Stimulated activated CD4-positive, alpha-beta T cell treated with anti-CD3 and anti-CD28 coated beads, TNF-alpha, amount 100 ng/mL, for 48 hours (primary cell): ENCODE measurements at regions not wholly inside any gene's neighbourhood (a gene's known extent, or its start where the extent isn't known, plus 50 kb on each side); places are given as distances from the start of the nearest gene placed in this dataset.

ENCODE experiments used
- DNase-seq, 3 donors: peaks; one replicate each; pipeline ENCODE4 v3.0.0-alpha.2; 2020; ENCODE audit warnings: low read depth in 3 of 3

DNA sequence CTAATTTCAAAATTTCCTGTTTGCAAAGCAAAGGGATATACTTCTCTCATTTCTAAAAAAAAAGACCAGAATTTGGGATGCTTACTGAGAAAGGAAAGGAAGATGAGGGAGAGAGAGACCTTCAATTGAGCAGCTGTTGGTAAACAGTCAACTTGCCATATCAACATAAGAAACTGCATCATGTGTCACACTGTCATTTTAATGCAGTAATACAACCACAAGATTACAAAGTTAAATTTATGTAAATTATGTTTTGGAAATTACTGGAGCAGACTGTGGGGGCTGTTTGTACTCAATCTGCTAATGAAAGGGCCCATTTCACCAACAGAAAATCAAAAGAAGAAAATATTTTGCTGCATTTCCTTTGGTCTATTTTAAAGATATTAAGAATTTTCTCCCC lies 370.4 kb upstream of the TMPO start:
- DNase-seq = no peak

DNA sequence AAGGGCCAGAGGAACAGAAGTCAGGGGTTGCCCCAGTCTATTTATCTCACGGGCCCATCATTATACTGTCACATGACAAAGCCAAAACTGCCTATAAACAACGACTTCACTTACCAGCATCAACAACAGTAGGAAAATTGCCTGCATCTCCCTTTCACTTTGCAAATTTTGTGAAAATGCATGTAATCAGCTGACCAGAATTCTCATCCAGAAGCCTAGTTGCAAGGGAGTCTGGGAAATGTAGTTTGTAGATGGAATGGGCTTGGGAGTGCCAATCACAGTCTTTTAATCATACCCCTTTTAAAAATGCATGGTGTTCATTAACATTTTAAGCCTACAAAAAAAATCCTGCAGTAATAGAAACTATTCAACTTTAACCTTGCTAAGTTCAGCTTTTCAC lies 369.3 kb upstream of the TMPO start:
- DNase-seq = no peak

DNA sequence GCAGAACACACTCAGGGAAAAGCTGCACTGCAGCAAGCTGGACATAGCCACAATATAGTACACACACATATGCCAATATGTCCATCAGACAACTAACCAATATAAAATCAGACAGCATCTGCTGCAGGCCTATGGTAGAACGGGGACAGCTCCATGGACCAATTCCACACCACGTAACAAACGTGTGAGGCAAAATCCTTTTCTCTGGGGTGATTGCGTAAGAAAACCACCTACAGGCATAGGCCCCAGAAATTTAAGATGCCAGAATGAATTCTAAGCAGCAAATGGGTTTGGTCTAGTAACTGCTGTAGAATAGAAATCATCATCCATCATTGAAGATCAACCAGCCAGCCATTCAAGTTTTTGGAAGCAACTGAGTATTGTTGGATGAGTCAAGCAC lies 368.9 kb upstream of the TMPO start:
- no peak for DNase-seq

DNA sequence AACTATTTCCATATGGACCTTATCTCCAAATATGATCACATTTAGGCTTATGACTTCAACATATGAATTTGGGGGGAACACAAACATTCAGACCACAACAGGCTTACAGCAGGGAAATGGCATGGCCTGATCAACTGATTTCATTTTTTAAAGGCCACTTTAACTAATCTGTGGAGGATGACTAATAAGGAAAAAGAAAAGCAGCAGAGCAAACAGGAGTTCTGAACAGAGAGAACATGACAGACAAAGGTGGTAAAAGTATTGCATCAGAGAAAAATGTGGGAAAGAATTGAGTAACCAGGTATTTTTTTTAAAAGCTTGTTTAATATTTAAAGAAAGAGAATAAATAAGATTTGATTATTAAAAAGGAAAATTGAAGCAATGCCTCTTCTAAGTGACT lies 366.1 kb upstream of the TMPO start:
- DNase-seq = no peak

DNA sequence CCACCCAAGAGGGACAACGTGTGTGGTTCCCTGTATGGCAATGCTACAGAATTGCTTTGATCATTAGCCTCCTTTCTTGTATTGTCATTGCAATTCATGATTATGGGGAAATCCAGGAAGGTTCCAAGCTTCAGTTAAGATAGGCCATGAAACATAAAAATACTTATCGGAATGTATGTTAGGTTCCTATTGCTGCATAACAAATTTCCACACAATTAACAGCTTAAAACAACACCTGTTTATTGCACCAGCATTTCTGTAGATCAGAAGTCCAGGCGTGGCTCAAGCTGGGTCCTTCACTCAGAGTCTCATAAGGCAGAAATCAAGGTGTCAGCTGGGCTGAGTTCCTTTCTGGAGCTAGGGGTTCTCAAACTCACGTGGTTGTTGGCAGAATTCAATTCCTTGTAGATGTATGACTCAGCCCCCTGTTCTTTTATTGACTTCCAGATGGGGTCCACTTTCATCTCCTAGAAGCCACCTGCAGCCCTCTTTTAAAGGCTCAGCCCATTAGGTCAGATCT lies 365.6 kb upstream of the TMPO start:
- no peak for DNase-seq

DNA sequence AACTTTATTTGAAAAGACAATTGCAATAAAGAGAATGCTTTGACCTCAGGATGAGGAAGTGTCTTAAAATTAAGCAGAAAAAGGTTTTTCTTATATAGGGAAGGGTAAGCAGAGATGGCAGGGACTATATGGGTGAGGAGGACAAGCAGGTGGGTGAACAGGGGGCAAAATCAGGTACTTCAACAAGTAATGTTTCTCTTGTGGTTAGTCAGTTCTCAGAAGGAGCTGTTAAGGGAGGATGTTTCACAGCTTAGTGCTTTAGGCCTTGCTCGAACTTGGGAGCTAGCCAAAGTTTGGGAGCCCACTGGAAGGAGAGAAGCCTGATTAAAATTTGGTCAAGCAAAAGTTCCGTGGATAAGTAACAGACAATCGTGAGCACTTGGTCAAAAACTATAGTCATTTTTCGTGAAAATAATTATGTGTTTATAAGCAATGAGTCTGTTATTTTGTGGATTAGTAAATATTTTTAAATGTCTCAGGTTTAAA lies 364.2 kb upstream of the TMPO start:
- DNase-seq = no peak

DNA sequence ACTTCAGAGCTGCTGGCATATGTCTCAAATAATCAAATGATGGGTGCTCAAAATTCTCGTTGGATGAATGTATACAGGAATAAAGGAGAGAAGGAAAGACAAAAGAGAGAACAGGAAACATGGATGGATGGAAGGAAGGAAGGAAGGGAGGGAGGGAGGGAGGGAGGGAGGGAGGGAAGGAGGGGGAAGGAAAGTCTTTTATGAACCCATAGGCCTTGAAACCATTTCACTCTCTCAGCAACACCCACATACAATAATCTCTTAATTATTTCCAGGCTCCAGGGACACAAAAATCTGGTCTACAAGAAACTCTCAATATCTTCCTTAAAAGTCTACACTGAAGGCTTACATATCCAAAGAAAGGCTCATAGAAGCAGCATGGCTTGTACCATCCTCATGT lies 363.4 kb upstream of the TMPO start:
- DNase-seq = no peak

DNA sequence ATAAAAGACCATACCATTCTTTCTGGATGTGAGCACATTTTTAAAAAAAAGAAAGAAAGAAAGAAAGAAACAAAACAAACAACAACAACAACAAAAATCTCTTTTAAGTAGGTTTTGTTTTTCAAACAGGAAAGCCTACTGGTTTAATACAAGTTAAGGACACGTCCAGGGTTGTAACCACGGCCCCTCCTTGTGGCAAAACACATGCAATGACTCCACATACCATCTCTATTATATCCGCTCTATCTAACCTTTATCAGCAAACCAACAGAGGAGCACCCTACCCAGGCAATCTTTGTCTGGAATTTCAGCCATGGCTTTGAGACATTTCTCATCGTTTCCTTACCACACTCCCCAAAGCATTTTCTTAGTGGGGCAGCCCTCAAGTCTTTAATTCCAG lies 360.5 kb upstream of the TMPO start:
- DNase-seq = no peak

DNA sequence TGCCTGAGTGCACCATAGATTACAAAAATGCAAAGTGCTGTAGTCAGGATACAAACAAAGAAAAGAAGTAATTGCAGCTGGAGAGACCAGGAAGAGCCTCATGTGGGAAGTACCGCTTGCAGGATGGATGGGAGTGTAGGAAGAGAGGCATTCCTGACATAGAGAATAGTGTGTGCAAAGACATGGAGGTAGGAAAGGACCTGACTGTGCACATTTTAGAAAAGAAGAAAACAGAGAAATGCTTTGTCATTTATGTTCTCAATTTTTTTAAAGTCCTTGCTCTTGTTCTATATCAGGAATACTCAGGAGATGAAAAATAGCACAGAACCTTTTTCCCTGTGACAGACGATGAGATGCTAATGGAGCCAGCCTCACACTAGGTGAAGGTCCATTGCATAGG lies 358.7 kb upstream of the TMPO start:
- no peak for DNase-seq

DNA sequence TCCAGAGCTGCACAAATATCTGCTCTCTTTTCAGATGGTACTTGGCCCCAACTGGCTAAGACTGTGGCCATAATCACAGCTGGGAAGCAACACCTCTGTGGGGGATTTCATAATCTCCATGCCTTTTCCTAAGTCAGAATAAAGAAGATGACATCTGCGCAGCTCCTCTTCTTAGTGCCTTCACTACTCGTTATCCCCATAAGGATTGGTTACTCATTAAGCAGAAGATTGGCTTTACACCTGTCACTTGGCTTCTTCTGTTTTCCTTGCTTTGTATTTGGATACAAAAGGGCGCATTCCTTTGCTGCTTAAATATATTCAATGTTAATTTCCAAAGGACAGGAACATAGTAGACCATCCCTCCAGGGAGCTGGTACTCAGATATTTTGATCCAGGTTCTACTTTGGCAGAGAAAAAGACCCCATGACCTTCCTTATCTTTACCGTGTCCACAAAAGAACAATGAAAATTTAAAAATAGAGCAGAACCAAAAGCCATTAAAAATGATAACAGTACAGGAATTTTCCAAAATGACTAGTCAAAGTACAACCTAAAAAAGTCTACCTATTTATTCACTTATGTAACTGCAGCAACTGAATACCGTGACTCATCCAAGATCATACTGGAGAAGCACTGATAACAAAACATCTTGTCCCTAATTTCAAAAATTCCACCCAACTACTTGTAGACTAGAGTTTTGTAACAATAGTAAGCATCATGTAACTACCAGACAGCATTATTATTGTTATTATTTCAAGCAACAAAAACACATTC lies 352.3 kb upstream of the TMPO start:
- DNase-seq = no peak

DNA sequence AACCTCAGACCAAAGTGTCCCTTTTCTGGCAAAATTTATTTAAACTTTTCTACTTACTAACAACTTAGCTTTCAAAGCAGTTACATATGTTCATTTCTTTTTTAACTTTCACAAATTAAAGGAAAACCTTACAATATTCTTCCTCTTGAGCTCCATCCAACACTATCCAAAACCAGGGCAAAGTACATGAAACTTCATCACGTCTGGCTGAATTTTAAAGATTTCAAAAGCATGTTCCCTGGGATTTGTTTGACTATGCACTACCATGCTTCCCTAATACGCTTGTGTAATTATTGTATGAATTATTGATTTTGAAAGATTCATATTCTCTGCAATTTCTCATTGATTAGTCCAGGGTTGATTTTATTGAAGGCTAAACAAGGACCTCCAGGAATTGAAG lies 343.1 kb upstream of the TMPO start:
- no peak for DNase-seq

DNA sequence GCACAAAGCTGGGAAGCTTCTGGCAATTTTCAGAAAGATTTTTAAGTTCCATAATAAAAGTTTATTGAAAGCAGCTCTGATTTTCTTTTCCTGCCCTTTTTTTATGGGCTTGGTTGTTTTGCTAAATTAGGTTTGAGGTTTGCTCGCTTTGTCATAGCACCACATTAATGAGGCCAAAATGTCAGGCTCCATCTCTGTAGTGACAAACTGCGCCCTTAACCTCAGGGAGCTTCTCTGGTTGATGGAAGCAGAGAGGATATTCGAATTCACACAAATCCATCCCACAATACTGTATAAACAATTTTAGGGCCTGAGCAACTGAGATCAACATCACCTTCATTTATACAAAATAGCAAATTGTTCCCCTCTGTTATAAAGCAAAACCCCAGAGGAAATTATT lies 342.6 kb upstream of the TMPO start:
- no peak for DNase-seq

DNA sequence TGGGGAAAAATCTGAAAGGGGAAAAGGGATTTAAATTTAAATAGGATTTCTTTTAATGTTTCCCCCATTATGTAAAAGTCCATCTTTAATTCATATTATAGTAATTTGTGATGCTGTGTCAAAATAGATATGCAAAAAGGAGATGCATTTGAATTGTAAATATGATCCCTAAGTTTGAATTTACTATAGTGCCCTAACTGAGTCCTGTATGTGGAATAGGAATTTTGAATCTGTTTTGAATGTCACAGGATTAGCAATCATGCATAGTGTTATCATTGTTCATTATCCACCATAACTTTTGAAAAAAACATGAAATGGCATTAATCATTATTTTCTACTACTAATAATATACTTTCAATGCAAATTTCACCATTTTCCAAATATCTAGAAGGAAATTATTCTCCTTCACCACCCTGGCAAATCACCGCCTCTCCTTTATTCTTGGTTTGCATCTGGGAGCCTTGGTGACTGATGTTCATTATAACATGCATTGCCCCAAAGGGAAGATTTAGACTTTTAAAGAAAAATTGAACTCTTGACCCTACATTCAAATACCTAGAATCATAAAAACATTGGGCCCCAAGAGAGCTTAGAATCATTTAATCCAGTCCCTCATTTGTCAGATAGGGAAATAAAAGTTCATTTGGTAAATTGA lies 341.5 kb upstream of the TMPO start:
- no peak for DNase-seq

DNA sequence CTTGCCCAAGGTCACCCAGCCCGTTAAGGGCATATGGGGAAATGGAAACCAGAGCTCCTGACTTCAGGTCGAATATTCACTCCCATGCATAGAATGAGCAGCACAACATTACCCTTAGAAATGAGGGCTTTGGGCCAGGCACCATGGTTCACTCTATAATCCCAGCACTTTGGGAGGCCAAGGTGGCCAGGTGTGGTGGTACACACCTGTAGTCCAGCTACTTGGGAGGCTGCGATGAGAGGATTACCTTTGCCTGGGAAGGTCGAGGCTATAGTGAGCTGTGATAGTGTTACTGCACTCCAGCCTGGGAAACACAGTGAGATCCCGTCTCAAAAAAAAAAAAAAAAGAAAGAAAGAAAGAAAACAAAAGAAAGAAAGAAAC lies 341.0 kb upstream of the TMPO start:
- no peak for DNase-seq

DNA sequence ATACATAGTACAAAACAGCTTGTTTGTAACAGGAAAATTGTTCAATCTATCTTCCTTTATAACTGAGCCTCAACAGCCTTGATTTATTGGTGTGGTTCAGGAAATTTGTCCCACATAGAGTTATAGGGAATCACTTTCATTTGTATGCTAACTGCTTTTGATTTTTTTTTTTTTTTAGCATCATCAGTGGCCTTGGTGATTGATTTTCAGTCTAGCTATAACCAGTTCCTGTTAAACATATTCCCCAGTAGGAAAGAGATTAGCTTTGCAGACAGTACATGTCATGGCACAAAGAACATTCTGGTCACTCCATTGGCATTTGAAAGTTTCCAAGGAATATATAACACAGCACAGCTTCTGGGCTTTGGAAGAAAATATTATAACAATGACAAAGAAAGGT lies 337.3 kb upstream of the TMPO start:
- no peak for DNase-seq

DNA sequence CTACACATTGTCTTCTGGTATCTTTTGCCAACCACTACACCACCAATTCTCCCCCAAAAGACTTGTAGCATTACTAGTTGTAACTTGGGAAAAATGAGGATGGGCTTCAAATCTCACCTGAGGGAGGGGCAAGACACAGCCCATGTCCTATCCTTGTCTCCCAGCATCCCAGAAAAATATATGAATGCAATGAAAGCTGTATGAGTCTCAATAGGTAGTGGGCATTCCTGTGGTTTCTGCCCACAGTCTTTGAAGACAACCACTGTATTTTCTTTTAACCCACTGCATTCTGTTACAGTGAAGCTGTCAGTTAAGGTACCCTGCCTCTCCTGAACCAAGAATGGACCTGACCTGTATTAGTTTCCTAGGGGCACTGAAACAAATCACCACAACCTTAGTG lies 336.2 kb upstream of the TMPO start:
- no peak for DNase-seq

DNA sequence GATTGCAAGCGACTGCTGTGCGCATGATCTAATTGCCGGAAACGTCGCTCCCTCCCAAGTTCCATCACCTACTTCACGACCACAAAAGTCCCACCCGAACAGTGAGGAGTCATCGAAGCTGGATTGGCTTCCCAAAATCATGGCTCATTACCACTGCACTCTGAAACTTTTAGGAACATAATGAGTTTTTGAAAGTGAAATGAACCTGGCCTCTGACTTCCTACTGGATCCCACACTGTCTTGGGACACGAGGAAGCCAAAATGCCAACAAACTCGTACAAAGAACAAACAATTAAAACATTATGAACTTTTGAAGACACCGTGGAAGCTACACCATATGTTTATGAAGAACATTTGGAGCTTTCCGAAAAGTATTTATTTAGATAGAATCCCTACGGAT lies 334.8 kb upstream of the TMPO start:
- DNase-seq = no peak

DNA sequence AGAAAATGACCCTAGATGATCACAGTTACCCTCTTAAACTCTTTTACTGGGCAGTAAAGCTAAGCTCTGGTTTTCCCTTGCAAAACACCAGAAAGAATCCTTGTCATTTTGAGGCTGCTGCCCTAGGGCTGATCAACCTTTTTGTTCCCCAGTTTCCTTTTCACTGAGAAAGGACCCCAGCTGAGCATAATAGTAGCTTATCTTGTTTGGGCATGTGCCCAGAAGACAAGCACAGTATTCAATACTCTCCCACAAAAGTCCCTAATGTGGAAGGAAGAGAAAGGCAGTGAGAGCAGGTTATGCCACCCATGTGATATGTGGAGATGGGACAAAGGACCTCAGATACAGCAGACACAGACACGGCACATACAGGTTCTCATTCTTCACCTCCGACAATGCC lies 332.6 kb upstream of the TMPO start:
- DNase-seq = no peak

DNA sequence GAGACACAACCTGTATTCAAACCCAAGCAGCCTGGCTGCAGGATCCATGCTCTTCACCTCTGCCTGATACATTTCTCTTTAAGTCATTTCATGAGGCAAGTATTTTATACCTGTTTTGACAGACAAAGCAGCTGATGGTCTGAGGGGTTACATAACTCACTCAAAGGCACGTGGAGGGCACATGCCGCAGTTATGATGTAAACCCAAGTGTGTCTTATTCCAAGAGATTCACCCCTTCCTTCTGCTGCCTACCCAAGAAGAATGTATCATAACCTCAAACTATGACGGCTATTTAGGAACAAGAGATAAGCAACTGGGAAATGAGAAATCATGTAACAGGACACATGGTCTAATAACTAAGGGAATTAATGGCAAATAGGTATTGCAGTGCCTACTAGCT lies 329.8 kb upstream of the TMPO start:
- no peak for DNase-seq

DNA sequence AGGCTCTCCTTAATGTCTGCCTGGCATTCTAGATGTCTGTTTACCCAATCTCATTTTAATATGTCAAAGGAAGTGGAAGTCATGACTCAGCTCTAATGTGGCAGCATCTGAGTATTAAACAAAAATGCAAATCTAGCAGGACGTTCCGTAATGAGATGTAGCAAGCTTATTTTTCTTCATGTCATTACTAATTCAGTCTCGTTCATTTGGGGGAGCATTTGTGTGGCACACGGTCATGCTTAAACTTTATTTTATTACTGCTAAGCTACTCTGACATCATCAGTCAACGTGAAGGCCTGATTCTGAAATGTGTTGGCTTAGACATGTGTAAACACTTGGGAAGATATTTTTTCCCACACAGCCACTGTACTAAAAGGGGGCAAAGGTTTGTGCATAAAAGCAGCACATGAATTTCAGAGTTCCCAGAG lies 326.7 kb upstream of the TMPO start:
- no peak for DNase-seq

DNA sequence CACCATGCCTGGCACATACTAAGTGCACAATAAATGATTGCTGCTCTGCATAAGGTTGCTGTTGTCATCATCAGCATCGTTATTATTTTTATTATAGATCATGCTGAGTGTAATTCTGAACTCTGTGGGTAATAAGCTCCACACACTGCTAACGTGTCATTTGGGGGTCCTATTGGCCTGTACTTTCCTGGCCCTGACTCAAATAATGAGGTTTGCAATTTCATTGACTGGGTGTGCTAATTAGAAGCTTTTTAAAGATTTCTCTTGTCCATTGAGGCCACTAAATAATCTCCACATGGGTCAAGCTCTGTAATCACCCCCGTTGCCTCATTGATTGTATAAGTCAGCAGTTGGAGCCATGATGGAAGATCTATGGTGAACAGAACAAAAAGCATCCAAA lies 320.8 kb upstream of the TMPO start:
- DNase-seq = no peak

DNA sequence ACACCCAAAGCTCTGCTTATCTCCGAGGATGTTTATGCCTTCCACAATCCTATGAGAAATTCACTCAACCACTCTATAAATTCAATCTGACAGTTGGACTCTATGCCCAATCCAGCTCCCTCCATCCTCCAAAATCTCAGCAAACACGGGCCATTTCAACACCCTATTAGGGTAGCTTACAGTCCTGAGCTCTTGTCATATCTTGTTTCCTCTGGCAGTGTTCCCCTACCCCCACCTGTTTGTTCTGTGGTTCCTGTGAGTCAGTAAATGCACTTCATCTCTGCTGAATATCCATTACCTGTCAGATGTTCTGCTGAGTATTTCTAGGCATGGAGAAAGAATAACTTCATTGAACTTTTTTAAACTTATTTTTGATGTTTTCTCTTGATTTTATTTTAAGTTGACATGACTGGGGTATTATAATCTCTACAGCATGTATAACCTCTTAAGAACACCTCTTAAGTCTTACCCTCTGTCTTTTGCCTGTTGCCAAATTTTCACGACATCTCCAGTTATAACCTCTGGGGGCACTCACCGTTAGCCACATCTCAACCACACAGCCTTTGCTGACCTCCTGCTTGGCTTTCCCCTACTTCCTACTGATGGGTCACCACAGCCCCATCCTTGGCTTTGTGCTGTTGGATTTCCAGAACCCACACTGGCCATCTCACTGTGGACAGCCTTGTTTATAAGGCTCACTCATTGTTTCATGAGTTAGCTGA lies 317.0 kb upstream of the TMPO start:
- DNase-seq = no peak

DNA sequence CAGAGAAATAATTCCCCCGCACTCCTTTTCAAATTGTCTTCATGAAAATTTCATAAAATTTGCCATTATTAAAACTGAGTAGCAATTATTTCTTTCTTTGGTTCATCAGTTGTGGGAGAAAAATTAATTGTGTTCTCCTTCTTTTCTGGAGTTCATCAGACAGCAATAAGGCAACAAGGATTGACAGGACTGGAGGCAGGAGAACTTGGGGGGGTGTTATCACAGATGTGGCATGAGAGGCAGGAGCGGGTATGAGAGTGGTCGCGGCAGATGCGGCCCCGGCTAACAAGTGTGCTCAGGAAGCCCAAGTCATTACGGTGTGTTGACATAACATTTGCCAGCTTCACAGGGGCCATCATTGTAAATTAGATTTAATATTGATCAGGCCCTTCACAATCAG lies 306.6 kb upstream of the TMPO start:
- no peak for DNase-seq
